ENCODE measurements at regions not wholly inside any gene's neighbourhood (a gene's known extent, or its start where the extent isn't known, plus 50 kb on each side); places are given as distances from the start of the nearest gene placed in this dataset.

GRCh38 chr3:105959851-105960250 is 91.0 kb upstream of the CBLB start:
- TF ChIP-seq, protein P1, sequence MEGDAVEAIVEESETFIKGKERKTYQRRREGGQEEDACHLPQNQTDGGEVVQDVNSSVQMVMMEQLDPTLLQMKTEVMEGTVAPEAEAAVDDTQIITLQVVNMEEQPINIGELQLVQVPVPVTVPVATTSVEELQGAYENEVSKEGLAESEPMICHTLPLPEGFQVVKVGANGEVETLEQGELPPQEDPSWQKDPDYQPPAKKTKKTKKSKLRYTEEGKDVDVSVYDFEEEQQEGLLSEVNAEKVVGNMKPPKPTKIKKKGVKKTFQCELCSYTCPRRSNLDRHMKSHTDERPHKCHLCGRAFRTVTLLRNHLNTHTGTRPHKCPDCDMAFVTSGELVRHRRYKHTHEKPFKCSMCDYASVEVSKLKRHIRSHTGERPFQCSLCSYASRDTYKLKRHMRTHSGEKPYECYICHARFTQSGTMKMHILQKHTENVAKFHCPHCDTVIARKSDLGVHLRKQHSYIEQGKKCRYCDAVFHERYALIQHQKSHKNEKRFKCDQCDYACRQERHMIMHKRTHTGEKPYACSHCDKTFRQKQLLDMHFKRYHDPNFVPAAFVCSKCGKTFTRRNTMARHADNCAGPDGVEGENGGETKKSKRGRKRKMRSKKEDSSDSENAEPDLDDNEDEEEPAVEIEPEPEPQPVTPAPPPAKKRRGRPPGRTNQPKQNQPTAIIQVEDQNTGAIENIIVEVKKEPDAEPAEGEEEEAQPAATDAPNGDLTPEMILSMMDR (IDR thresholded peaks at IDR 0.05) = no peak
- Mint-ChIP-seq H3K27me3 (no peaks in the 10 kb centered on the region), H3K4me3 (no peak overlapping the region), H3K27ac (no peak overlapping the region), H3K4me1 (peaks cover 1% of the 10 kb centered on the region), H3K9me3 (no peaks in the 10 kb centered on the region), H3K36me3 (ENCODE audit: low read depth) (no peaks in the 10 kb centered on the region)
- no peak for ATAC-seq (ENCODE audit: low read depth)
- intact Hi-C loops (cut with micrococcal nuclease) = no loop called here
- CTCF ChIA-PET = no interaction called here
- POLR2A ChIA-PET = no interaction called here
- no peak for DNase-seq

DNA sequence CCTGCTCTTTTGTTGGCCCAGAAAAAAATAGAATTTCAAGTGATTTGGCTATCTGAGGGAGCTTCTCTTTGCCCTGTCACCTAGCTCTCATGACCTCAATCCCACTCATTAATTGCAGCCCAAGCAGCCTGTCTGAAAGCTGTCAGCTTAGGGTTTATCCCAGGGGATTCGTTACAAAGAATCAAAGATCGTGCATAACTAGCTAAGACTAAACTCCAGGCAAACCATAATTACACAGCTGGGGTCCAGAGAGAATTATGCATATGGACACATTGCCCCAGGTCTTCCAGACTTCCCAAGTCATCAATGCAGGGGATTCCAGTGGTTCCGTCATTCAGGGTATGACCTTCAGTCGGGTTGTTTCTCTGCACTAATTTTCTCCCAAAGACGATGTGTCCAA is 91.6 kb upstream of the CBLB start:
- intact Hi-C loops (cut with micrococcal nuclease) = no loop called here
- no peak overlapping the region for H3K27ac Mint-ChIP-seq
- ChIA-PET POLR2A (no interaction called here), CTCF (no interaction called here)
- H3K4me1 Mint-ChIP-seq = no peaks in the 10 kb centered on the region
- ATAC-seq (ENCODE audit: low read depth) (no peak), DNase-seq (no peak)
- TF ChIP-seq, protein P1 (IDR thresholded peaks at IDR 0.05) = no peak
- H3K36me3 Mint-ChIP-seq (ENCODE audit: low read depth) = no peaks in the 10 kb centered on the region
- no peaks in the 10 kb centered on the region for H3K27me3 Mint-ChIP-seq
- no peak overlapping the region for H3K4me3 Mint-ChIP-seq
- H3K9me3 Mint-ChIP-seq = no peaks in the 10 kb centered on the region

DNA sequence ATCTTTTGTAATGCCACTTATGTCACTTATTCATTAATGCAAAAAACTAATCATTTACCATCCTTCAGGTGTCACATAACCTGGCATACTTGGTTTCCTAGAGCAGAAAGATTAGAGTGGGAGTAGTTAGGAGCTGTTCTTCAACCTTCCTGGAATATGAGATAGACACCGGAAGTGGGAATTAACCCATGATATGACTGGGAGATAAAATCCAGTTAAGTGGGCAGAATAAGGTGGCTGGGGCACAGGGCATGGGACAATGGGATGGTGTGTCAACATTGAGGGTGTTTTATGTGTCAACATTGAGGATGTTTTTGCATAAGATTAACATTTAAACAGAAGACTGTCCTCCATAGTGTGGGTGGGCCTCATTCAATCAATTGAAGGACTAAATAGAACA is 94.3 kb upstream of the CBLB start:
- ATAC-seq (ENCODE audit: low read depth) (no peak), DNase-seq (no peak)
- H3K27ac Mint-ChIP-seq = no peak overlapping the region
- H3K36me3 Mint-ChIP-seq (ENCODE audit: low read depth) = no peaks in the 10 kb centered on the region
- H3K4me3 Mint-ChIP-seq = no peak overlapping the region
- ChIA-PET POLR2A (no interaction called here), CTCF (no interaction called here)
- H3K4me1 Mint-ChIP-seq = no peaks in the 10 kb centered on the region
- no peaks in the 10 kb centered on the region for H3K27me3 Mint-ChIP-seq
- intact Hi-C loops (cut with micrococcal nuclease) = no loop called here
- no peaks in the 10 kb centered on the region for H3K9me3 Mint-ChIP-seq
- TF ChIP-seq, protein P1 (IDR thresholded peaks at IDR 0.05) = no peak

- TF ChIP-seq, protein P1 (IDR thresholded peaks at IDR 0.05) = no peak
- ATAC-seq (ENCODE audit: low read depth) = no peak
These were observed 96.6 kb upstream of the CBLB start for GRCh38 chr3:105965384-105965783.

GRCh38 chr3:105967117-105967516 is 98.3 kb upstream of the CBLB start:
- H3K4me3 Mint-ChIP-seq = no peak overlapping the region
- no peaks in the 10 kb centered on the region for H3K4me1 Mint-ChIP-seq
- POLR2A ChIA-PET = no interaction called here

More at GRCh38 chr3:105965384-105965783, 96.6 kb upstream of the CBLB start:
- H3K9me3 Mint-ChIP-seq = peaks cover 4% of the 10 kb centered on the region
- no peak for DNase-seq
- H3K27ac Mint-ChIP-seq = no peak overlapping the region
- H3K4me1 Mint-ChIP-seq = no peaks in the 10 kb centered on the region
- ChIA-PET CTCF (no interaction called here), POLR2A (no interaction called here)
- no peaks in the 10 kb centered on the region for H3K27me3 Mint-ChIP-seq
- intact Hi-C loops (cut with micrococcal nuclease) = no loop called here
- no peaks in the 10 kb centered on the region for H3K36me3 Mint-ChIP-seq (ENCODE audit: low read depth)
- H3K4me3 Mint-ChIP-seq = no peak overlapping the region

More at GRCh38 chr3:105967117-105967516, 98.3 kb upstream of the CBLB start:
- Mint-ChIP-seq H3K36me3 (ENCODE audit: low read depth) (peaks cover 5% of the 10 kb centered on the region), H3K27me3 (no peaks in the 10 kb centered on the region), H3K27ac (no peak overlapping the region), H3K9me3 (peaks cover 18% of the 10 kb centered on the region)
- intact Hi-C loops (cut with micrococcal nuclease) = no loop called here
- TF ChIP-seq, protein P1 (IDR thresholded peaks at IDR 0.05) = no peak
- ATAC-seq (ENCODE audit: low read depth) = no peak
- CTCF ChIA-PET = no interaction called here
- DNase-seq = no peak

Data from activated B cell treated with CpG ODN at 0.5 μM for 24 hours (primary cell).